ENCODE measurements at regions not wholly inside any gene's neighbourhood (a gene's known extent, or its start where the extent isn't known, plus 50 kb on each side); places are given as distances from the start of the nearest gene placed in this dataset.
A peak's percentile ranks its signal among the peaks of the same experiment; 100 is the strongest.

- Histone ChIP-seq H3K27ac (ENCODE audit: insufficient read length, low read depth, low read length) (no peak overlapping the region), H3K56ac (ENCODE audit: insufficient read length, low read depth, low read length) (no peak overlapping the region), H3K9me3 (ENCODE audit: control insufficient read depth, low read depth, low read length) (peaks cover 32% of the 10 kb centered on the region), H3K9ac (ENCODE audit: extremely low read depth, insufficient read length, low read length) (no peak overlapping the region), H3T11ph (ENCODE audit: low read length) (no peak overlapping the region), H4K5ac (ENCODE audit: insufficient read length, low read depth, low read length) (no peak overlapping the region), H4K20me1 (ENCODE audit: control insufficient read depth, insufficient read depth, insufficient read length) (no peaks in the 10 kb centered on the region), H3K18ac (ENCODE audit: insufficient read length, low read depth, low read length) (no peak overlapping the region), H2AK5ac (ENCODE audit: insufficient read length, low read length) (no peak overlapping the region), H3K27me3 (ENCODE audit: insufficient read depth, low read length) (no peaks in the 10 kb centered on the region), H3K23me2 (ENCODE audit: insufficient read length, low read depth, low read length, poor library complexity, severe bottlenecking) (no peaks in the 10 kb centered on the region), H3K79me1 (ENCODE audit: insufficient read depth, low read depth, low read length, poor library complexity, severe bottlenecking) (no peaks in the 10 kb centered on the region), H3K23ac (ENCODE audit: insufficient read length, low read depth, low read length) (no peak overlapping the region), H2AFZ (ENCODE audit: low read length) (no peak overlapping the region), H3K4ac (ENCODE audit: low read depth, low read length) (no peak overlapping the region), H2BK15ac (ENCODE audit: low read depth, low read length) (no peak overlapping the region), H4K8ac (replicated peaks; ENCODE audit: insufficient read length, low read depth, low read length) (no peak overlapping the region), H2BK12ac (ENCODE audit: insufficient read length, low read depth, low read length) (no peak overlapping the region), H4K91ac (ENCODE audit: insufficient read length, low read depth, low read length) (no peak overlapping the region), H2BK5ac (ENCODE audit: insufficient read length, low read length) (no peak overlapping the region), H3K4me2 (ENCODE audit: insufficient read depth, insufficient read length, low read length) (no peak overlapping the region), H2BK120ac (ENCODE audit: low read depth, low read length, poor library complexity, severe bottlenecking) (no peak overlapping the region), H3K14ac (ENCODE audit: insufficient read depth, low read length) (no peak overlapping the region), H3K4me1 (ENCODE audit: insufficient read depth, low read length) (no peaks in the 10 kb centered on the region), H3K79me2 (ENCODE audit: insufficient read depth, low read length) (no peaks in the 10 kb centered on the region), H2BK20ac (ENCODE audit: low read depth, low read length, poor library complexity, severe bottlenecking) (no peak overlapping the region)
- no CpG with 5 or more reads among the region's 2 CpGs for WGBS (ENCODE audit: extremely low coverage, insufficient read length, low lambda C conversion rate)
- Mint-ChIP-seq H3K4me1 (peaks cover 0 to 4% of the 10 kb centered on the region in 2 experiments; a peak in 1 of 4 replicates), H3K9me3 (peaks cover 72 to 75% of the 10 kb centered on the region in 2 experiments), H3K36me3 (ENCODE audit: insufficient read depth in 1 of 3, low read depth in 3 of 3) (peaks cover 3 to 17% (median 15%) of the 10 kb centered on the region in 3 experiments; a peak in 6 of 7 replicates), H3K4me3 (no peak overlapping the region), H3K27ac (no peak overlapping the region), H3K27me3 (ENCODE audit: low read depth) (peaks cover 2% of the 10 kb centered on the region)
- TF ChIP-seq CTCF (conservative IDR thresholded peaks at IDR 0.05): peak; percentile 61
- DNase-seq: no peak
Measured at GRCh38 chrX:64093761-64094160, 111.7 kb downstream of the AMER1 start.

Measured in H9 (cell line).